Calu3 (cell line): ENCODE measurements at regions not wholly inside any gene's neighbourhood (a gene's known extent, or its start where the extent isn't known, plus 50 kb on each side); places are given as distances from the start of the nearest gene placed in this dataset.

Experiments
- BruUV-seq: library from RNA; stranded (reverse); fragments of 400-500 nt; replicated peaks from 2 replicates; lab custom pipeline; 2021; lab: Mats Ljungman, UMichigan
- CTCF ChIA-PET: fragments of 300-600 bp; sonication (Branson Sonifier 250); formaldehyde crosslinking; loops from one replicate; lab custom pipeline; 2022; ENCODE audit warnings: antibody characterized with exemption; lab: Charles Lee
- DNase-seq: peaks from one replicate; pipeline ENCODE4 v3.0.0; 2022
- H3K27ac Mint-ChIP-seq: one replicate; pipeline ENCODE4 v1.8.0; 2022; ENCODE audit warnings: mixed read lengths; ENCODE audit not compliant: unreplicated experiment
- H3K27me3 Mint-ChIP-seq: one replicate; pipeline ENCODE4 v1.8.0; 2022; ENCODE audit warnings: mixed read lengths; ENCODE audit not compliant: unreplicated experiment
- H3K36me3 Mint-ChIP-seq: one replicate; pipeline ENCODE4 v1.8.0; 2022; ENCODE audit warnings: mild to moderate bottlenecking, moderate library complexity, mixed read lengths; ENCODE audit not compliant: insufficient read depth, unreplicated experiment
- H3K4me1 Mint-ChIP-seq: one replicate; pipeline ENCODE4 v1.8.0; 2022; ENCODE audit warnings: mild to moderate bottlenecking, low read depth, mixed read lengths; ENCODE audit not compliant: unreplicated experiment
- H3K4me3 Mint-ChIP-seq: one replicate; pipeline ENCODE4 v1.8.0; 2022; ENCODE audit warnings: mild to moderate bottlenecking, low read depth, moderate library complexity, mixed read lengths; ENCODE audit not compliant: unreplicated experiment
- H3K9me3 Mint-ChIP-seq: one replicate; pipeline ENCODE4 v1.8.0; 2022; ENCODE audit warnings: low read depth, mixed read lengths; ENCODE audit not compliant: unreplicated experiment
- CTCF ChIP-seq: fragments of 200-600 bp; IDR thresholded peaks from one replicate; pipeline ENCODE4 v1.8.0; 2022; ENCODE audit warnings: antibody characterized with exemption; ENCODE audit not compliant: unreplicated experiment
- intact Hi-C: fragments of 100-400 bp; cut with micrococcal nuclease; formaldehyde crosslinking; loops from one replicate; pipeline ENCODE4 v1.10.0; 2022; ENCODE audit not compliant: unreplicated experiment

GRCh38 chr16:85541980-85542900 lies 70.9 kb upstream of the GSE1 start:
- Mint-ChIP-seq H3K27me3 (peaks cover 59% of the 10 kb centered on the region), H3K27ac (no peak overlapping the region), H3K4me3 (no peak overlapping the region), H3K4me1 (no peaks in the 10 kb centered on the region), H3K36me3 (no peaks in the 10 kb centered on the region), H3K9me3 (peaks cover 3% of the 10 kb centered on the region)
- BruUV-seq, result no TSS peak
- no peak for DNase-seq
- intact Hi-C loops, result no loop called here
- TF ChIP-seq CTCF, result no peak
- CTCF ChIA-PET, result no interaction called here

- BruUV-seq, result no TSS peak
- CTCF ChIA-PET, result no interaction called here
- no peaks in the 10 kb centered on the region for H3K4me1 Mint-ChIP-seq
- intact Hi-C loops, result no loop called here
- no peak overlapping the region for H3K4me3 Mint-ChIP-seq
- DNase-seq, result no peak
- no peak for TF ChIP-seq CTCF
- no peaks in the 10 kb centered on the region for H3K36me3 Mint-ChIP-seq
- peaks cover 57% of the 10 kb centered on the region for H3K27me3 Mint-ChIP-seq
- peaks cover 3% of the 10 kb centered on the region for H3K9me3 Mint-ChIP-seq
- no peak overlapping the region for H3K27ac Mint-ChIP-seq
Measured at GRCh38 chr16:85543536-85543935, 69.6 kb upstream of the GSE1 start.

GRCh38 chr16:85544016-85544415 lies 69.1 kb upstream of the GSE1 start:
- no peak for TF ChIP-seq CTCF
- no TSS peak for BruUV-seq
- no peak overlapping the region for H3K4me3 Mint-ChIP-seq
- no peaks in the 10 kb centered on the region for H3K4me1 Mint-ChIP-seq
- H3K9me3 Mint-ChIP-seq, result peaks cover 3% of the 10 kb centered on the region
- CTCF ChIA-PET, result no interaction called here
- H3K27me3 Mint-ChIP-seq, result peaks cover 52% of the 10 kb centered on the region
- no peaks in the 10 kb centered on the region for H3K36me3 Mint-ChIP-seq
- DNase-seq, result no peak
- H3K27ac Mint-ChIP-seq, result no peak overlapping the region
- intact Hi-C loops, result no loop called here

- H3K4me3 Mint-ChIP-seq, result no peak overlapping the region
- H3K4me1 Mint-ChIP-seq, result no peaks in the 10 kb centered on the region
- intact Hi-C loops, result no loop called here
- DNase-seq, result no peak
- no peak overlapping the region for H3K27ac Mint-ChIP-seq
- TF ChIP-seq CTCF, result no peak
- no peaks in the 10 kb centered on the region for H3K36me3 Mint-ChIP-seq
- no TSS peak for BruUV-seq
- peaks cover 46% of the 10 kb centered on the region for H3K27me3 Mint-ChIP-seq
- H3K9me3 Mint-ChIP-seq, result peaks cover 3% of the 10 kb centered on the region
- CTCF ChIA-PET, result interaction anchor here (0.6 kb wide), 1 partner anchor 1887 kb away, joined by 5 read pairs; no protein-coding TSS in a partner anchor
Measured at GRCh38 chr16:85544668-85545067, 68.5 kb upstream of the GSE1 start.
